WTC11 (cell line): ENCODE measurements at regions not wholly inside any gene's neighbourhood (a gene's known extent, or its start where the extent isn't known, plus 50 kb on each side); places are given as distances from the start of the nearest gene placed in this dataset.

Source experiments
- ESRRA ChIP-seq: sonication (generic); formaldehyde crosslinking; IDR thresholded peaks from 2 replicates; pipeline ENCODE4 v1.8.1; 2022; ENCODE audit warnings: mild to moderate bottlenecking, missing genetic modification reagents, borderline replicate concordance
- FOXK1 ChIP-seq: sonication (generic); formaldehyde crosslinking; IDR thresholded peaks from 2 replicates; pipeline ENCODE4 v1.8.0; 2022; ENCODE audit warnings: mild to moderate bottlenecking, moderate library complexity, missing genetic modification reagents
- GRHL2 ChIP-seq: fragments of 250-450 bp; sonication (Bioruptor Pico); IDR thresholded peaks from 2 replicates; pipeline ENCODE4 v1.8.0; 2022; ENCODE audit warnings: mild to moderate bottlenecking, moderate library complexity; ENCODE audit not compliant: insufficient replicate concordance, severe bottlenecking
- JAZF1 ChIP-seq: fragments of 250-450 bp; sonication (Bioruptor Pico); IDR thresholded peaks from 2 replicates; pipeline ENCODE4 v1.9.0; 2021; ENCODE audit warnings: moderate library complexity, mild to moderate bottlenecking, inconsistent platforms
- MAX ChIP-seq: sonication (generic); formaldehyde crosslinking; IDR thresholded peaks from 2 replicates; pipeline ENCODE4 v1.8.0; 2022; ENCODE audit warnings: mild to moderate bottlenecking, missing genetic modification reagents
- NFATC4 ChIP-seq: fragments of 250-450 bp; sonication (Bioruptor Pico); IDR thresholded peaks from 2 replicates; pipeline ENCODE4 v1.9.0; 2021; ENCODE audit warnings: mild to moderate bottlenecking
- PRRX2 ChIP-seq: fragments of 250-450 bp; sonication (Bioruptor Pico); IDR thresholded peaks from 2 replicates; pipeline ENCODE4 v1.8.0; 2021; ENCODE audit warnings: mild to moderate bottlenecking
- RORB ChIP-seq: fragments of 250-450 bp; sonication (Bioruptor Pico); IDR thresholded peaks from 2 replicates; pipeline ENCODE4 v1.9.0; 2021; ENCODE audit warnings: mild to moderate bottlenecking
- ZNF121 ChIP-seq: sonication (generic); formaldehyde crosslinking; IDR thresholded peaks from 2 replicates; pipeline ENCODE4 v1.8.0; 2023; ENCODE audit warnings: missing genetic modification reagents
- ZNF138 ChIP-seq: sonication (generic); formaldehyde crosslinking; conservative IDR thresholded peaks from 2 replicates; pipeline ENCODE4 v1.8.1; 2022; ENCODE audit warnings: mild to moderate bottlenecking, moderate library complexity, missing genetic modification reagents
- ZNF396 ChIP-seq: fragments of 250-450 bp; sonication (Bioruptor Pico); IDR thresholded peaks from 2 replicates; pipeline ENCODE4 v1.8.0; 2021; ENCODE audit warnings: mild to moderate bottlenecking, moderate library complexity, borderline replicate concordance
- ZSCAN18 ChIP-seq: fragments of 250-450 bp; sonication (Bioruptor Pico); IDR thresholded peaks from 2 replicates; pipeline ENCODE4 v2.1.2; 2022; ENCODE audit warnings: mild to moderate bottlenecking, moderate library complexity
- TF ChIP-seq, protein P1 (sequence below): sonication (generic); formaldehyde crosslinking; IDR thresholded peaks from 2 replicates; pipeline ENCODE4 v1.8.0; 2023; ENCODE audit warnings: mild to moderate bottlenecking, missing genetic modification reagents
- TF ChIP-seq, protein P2 (sequence below): sonication (generic); formaldehyde crosslinking; IDR thresholded peaks from 2 replicates; pipeline ENCODE4 v1.8.1; 2023; ENCODE audit warnings: mild to moderate bottlenecking, missing genetic modification reagents
- TF ChIP-seq, protein P3 (sequence below): sonication (generic); formaldehyde crosslinking; conservative IDR thresholded peaks from 2 replicates; pipeline ENCODE4 v1.8.1; 2023; ENCODE audit warnings: mild to moderate bottlenecking, low read depth, missing genetic modification reagents, moderate library complexity
- TF ChIP-seq, protein P4 (sequence below): sonication (generic); formaldehyde crosslinking; IDR thresholded peaks from 2 replicates; pipeline ENCODE4 v1.8.1; 2022; ENCODE audit warnings: low read depth, missing genetic modification reagents, borderline replicate concordance
- TF ChIP-seq, protein P5 (sequence below): sonication (generic); formaldehyde crosslinking; IDR thresholded peaks from 2 replicates; pipeline ENCODE4 v1.8.1; 2023; ENCODE audit warnings: mild to moderate bottlenecking, moderate library complexity, missing genetic modification reagents
- TF ChIP-seq, protein P6 (sequence below): sonication (generic); formaldehyde crosslinking; IDR thresholded peaks from 2 replicates; pipeline ENCODE4 v1.8.1; 2023; ENCODE audit warnings: mild to moderate bottlenecking, missing genetic modification reagents, borderline replicate concordance
- TF ChIP-seq, protein P7 (sequence below): sonication (generic); formaldehyde crosslinking; IDR thresholded peaks from 2 replicates; pipeline ENCODE4 v1.8.1; 2022; ENCODE audit warnings: missing genetic modification reagents, borderline replicate concordance

- TF ChIP-seq, protein P1, sequence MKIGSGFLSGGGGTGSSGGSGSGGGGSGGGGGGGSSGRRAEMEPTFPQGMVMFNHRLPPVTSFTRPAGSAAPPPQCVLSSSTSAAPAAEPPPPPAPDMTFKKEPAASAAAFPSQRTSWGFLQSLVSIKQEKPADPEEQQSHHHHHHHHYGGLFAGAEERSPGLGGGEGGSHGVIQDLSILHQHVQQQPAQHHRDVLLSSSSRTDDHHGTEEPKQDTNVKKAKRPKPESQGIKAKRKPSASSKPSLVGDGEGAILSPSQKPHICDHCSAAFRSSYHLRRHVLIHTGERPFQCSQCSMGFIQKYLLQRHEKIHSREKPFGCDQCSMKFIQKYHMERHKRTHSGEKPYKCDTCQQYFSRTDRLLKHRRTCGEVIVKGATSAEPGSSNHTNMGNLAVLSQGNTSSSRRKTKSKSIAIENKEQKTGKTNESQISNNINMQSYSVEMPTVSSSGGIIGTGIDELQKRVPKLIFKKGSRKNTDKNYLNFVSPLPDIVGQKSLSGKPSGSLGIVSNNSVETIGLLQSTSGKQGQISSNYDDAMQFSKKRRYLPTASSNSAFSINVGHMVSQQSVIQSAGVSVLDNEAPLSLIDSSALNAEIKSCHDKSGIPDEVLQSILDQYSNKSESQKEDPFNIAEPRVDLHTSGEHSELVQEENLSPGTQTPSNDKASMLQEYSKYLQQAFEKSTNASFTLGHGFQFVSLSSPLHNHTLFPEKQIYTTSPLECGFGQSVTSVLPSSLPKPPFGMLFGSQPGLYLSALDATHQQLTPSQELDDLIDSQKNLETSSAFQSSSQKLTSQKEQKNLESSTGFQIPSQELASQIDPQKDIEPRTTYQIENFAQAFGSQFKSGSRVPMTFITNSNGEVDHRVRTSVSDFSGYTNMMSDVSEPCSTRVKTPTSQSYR (CRISPR knock-in tag): no peak
- no peak for TF ChIP-seq GRHL2
- TF ChIP-seq ZSCAN18: no peak
- TF ChIP-seq, protein P2, sequence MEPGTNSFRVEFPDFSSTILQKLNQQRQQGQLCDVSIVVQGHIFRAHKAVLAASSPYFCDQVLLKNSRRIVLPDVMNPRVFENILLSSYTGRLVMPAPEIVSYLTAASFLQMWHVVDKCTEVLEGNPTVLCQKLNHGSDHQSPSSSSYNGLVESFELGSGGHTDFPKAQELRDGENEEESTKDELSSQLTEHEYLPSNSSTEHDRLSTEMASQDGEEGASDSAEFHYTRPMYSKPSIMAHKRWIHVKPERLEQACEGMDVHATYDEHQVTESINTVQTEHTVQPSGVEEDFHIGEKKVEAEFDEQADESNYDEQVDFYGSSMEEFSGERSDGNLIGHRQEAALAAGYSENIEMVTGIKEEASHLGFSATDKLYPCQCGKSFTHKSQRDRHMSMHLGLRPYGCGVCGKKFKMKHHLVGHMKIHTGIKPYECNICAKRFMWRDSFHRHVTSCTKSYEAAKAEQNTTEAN (CRISPR knock-in tag): peak; percentile 54; the same call in 1 of the 2 replicates
- TF ChIP-seq, protein P3, sequence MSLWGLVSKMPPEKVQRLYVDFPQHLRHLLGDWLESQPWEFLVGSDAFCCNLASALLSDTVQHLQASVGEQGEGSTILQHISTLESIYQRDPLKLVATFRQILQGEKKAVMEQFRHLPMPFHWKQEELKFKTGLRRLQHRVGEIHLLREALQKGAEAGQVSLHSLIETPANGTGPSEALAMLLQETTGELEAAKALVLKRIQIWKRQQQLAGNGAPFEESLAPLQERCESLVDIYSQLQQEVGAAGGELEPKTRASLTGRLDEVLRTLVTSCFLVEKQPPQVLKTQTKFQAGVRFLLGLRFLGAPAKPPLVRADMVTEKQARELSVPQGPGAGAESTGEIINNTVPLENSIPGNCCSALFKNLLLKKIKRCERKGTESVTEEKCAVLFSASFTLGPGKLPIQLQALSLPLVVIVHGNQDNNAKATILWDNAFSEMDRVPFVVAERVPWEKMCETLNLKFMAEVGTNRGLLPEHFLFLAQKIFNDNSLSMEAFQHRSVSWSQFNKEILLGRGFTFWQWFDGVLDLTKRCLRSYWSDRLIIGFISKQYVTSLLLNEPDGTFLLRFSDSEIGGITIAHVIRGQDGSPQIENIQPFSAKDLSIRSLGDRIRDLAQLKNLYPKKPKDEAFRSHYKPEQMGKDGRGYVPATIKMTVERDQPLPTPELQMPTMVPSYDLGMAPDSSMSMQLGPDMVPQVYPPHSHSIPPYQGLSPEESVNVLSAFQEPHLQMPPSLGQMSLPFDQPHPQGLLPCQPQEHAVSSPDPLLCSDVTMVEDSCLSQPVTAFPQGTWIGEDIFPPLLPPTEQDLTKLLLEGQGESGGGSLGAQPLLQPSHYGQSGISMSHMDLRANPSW (CRISPR knock-in tag): no peak
- TF ChIP-seq FOXK1 (CRISPR knock-in tag): peak; percentile 84; the same call in 1 of the 2 replicates
- TF ChIP-seq ZNF138 (CRISPR knock-in tag): 0 out of 2 replicates have a peak, but pooled peaks have one; percentile 43
- TF ChIP-seq, protein P4, sequence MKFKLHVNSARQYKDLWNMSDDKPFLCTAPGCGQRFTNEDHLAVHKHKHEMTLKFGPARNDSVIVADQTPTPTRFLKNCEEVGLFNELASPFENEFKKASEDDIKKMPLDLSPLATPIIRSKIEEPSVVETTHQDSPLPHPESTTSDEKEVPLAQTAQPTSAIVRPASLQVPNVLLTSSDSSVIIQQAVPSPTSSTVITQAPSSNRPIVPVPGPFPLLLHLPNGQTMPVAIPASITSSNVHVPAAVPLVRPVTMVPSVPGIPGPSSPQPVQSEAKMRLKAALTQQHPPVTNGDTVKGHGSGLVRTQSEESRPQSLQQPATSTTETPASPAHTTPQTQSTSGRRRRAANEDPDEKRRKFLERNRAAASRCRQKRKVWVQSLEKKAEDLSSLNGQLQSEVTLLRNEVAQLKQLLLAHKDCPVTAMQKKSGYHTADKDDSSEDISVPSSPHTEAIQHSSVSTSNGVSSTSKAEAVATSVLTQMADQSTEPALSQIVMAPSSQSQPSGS (CRISPR knock-in tag): no peak
- TF ChIP-seq, protein P5, sequence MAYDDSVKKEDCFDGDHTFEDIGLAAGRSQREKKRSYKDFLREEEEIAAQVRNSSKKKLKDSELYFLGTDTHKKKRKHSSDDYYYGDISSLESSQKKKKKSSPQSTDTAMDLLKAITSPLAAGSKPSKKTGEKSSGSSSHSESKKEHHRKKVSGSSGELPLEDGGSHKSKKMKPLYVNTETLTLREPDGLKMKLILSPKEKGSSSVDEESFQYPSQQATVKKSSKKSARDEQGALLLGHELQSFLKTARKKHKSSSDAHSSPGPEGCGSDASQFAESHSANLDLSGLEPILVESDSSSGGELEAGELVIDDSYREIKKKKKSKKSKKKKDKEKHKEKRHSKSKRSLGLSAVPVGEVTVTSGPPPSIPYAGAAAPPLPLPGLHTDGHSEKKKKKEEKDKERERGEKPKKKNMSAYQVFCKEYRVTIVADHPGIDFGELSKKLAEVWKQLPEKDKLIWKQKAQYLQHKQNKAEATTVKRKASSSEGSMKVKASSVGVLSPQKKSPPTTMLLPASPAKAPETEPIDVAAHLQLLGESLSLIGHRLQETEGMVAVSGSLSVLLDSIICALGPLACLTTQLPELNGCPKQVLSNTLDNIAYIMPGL: no peak
- no peak for TF ChIP-seq NFATC4 (CRISPR knock-in tag)
- TF ChIP-seq PRRX2 (CRISPR knock-in tag): 0 out of 2 replicates have a peak, but pooled peaks have one; percentile 33
- TF ChIP-seq, protein P6, sequence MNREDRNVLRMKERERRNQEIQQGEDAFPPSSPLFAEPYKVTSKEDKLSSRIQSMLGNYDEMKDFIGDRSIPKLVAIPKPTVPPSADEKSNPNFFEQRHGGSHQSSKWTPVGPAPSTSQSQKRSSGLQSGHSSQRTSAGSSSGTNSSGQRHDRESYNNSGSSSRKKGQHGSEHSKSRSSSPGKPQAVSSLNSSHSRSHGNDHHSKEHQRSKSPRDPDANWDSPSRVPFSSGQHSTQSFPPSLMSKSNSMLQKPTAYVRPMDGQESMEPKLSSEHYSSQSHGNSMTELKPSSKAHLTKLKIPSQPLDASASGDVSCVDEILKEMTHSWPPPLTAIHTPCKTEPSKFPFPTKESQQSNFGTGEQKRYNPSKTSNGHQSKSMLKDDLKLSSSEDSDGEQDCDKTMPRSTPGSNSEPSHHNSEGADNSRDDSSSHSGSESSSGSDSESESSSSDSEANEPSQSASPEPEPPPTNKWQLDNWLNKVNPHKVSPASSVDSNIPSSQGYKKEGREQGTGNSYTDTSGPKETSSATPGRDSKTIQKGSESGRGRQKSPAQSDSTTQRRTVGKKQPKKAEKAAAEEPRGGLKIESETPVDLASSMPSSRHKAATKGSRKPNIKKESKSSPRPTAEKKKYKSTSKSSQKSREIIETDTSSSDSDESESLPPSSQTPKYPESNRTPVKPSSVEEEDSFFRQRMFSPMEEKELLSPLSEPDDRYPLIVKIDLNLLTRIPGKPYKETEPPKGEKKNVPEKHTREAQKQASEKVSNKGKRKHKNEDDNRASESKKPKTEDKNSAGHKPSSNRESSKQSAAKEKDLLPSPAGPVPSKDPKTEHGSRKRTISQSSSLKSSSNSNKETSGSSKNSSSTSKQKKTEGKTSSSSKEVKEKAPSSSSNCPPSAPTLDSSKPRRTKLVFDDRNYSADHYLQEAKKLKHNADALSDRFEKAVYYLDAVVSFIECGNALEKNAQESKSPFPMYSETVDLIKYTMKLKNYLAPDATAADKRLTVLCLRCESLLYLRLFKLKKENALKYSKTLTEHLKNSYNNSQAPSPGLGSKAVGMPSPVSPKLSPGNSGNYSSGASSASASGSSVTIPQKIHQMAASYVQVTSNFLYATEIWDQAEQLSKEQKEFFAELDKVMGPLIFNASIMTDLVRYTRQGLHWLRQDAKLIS: no peak
- TF ChIP-seq, protein P7, sequence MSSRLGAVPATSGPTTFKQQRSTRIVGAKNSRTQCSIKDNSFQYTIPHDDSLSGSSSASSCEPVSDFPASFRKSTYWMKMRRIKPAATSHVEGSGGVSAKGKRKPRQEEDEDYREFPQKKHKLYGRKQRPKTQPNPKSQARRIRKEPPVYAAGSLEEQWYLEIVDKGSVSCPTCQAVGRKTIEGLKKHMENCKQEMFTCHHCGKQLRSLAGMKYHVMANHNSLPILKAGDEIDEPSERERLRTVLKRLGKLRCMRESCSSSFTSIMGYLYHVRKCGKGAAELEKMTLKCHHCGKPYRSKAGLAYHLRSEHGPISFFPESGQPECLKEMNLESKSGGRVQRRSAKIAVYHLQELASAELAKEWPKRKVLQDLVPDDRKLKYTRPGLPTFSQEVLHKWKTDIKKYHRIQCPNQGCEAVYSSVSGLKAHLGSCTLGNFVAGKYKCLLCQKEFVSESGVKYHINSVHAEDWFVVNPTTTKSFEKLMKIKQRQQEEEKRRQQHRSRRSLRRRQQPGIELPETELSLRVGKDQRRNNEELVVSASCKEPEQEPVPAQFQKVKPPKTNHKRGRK (CRISPR knock-in tag): no peak
- no peak for TF ChIP-seq RORB (CRISPR knock-in tag)
- TF ChIP-seq ZNF396 (CRISPR knock-in tag): no peak
- TF ChIP-seq ESRRA (CRISPR knock-in tag): no peak
- TF ChIP-seq JAZF1 (CRISPR knock-in tag): no peak
- no peak for TF ChIP-seq ZNF121 (CRISPR knock-in tag)
- peak; percentile 70; the same call in 1 of the 2 replicates for TF ChIP-seq MAX (CRISPR knock-in tag)
Measured at GRCh38 chr4:8675383-8675782, 82.8 kb downstream of the CPZ start (continued).
